ENCODE measurements at regions not wholly inside any gene's neighbourhood (a gene's known extent, or its start where the extent isn't known, plus 50 kb on each side); places are given as distances from the start of the nearest gene placed in this dataset.
"Not testable (repeated sequence)": the region's sequence is repeated elsewhere in the genome, so short reads cannot be mapped to it uniquely, and the experiment has no call there.

GRCh38 chr1:21385022-21385421 is 54.9 kb upstream of the NBPF3 start:
- no peak for TF ChIP-seq CTCF (IDR thresholded peaks at IDR 0.05)
- ChIA-PET CTCF (interaction anchor here (1.1 to 1.6 kb wide), 2 partner anchors 10 to 17 kb away, joined by 4 to 6 read pairs; no protein-coding TSS in a partner anchor), POLR2A (no interaction called here)
- H3K4me3 Mint-ChIP-seq = no peak overlapping the region
- intact Hi-C loops (cut with micrococcal nuclease) = no loop called here
- H3K9me3 Mint-ChIP-seq = peaks cover 4% of the 10 kb centered on the region
- H3K27ac Mint-ChIP-seq = no peak overlapping the region
- DNase-seq (no peak), ATAC-seq (no peak)
- peaks cover 9% of the 10 kb centered on the region for H3K4me1 Mint-ChIP-seq (ENCODE audit: low read depth)
- peaks cover 5% of the 10 kb centered on the region for H3K27me3 Mint-ChIP-seq
- no peaks in the 10 kb centered on the region for H3K36me3 Mint-ChIP-seq (ENCODE audit: low read depth)

- CTCF ChIA-PET = interaction anchor here (1.0 to 1.6 kb wide), 5 partner anchors 10 to 153 kb away, joined by 3 to 6 read pairs (median 4); no protein-coding TSS in a partner anchor
- peaks cover 5% of the 10 kb centered on the region for H3K27me3 Mint-ChIP-seq
- TF ChIP-seq CTCF (IDR thresholded peaks at IDR 0.05) = no peak
- no peak for ATAC-seq
- no peak overlapping the region for H3K4me3 Mint-ChIP-seq
- DNase-seq = no peak
- H3K9me3 Mint-ChIP-seq = peaks cover 4% of the 10 kb centered on the region
- no peaks in the 10 kb centered on the region for H3K36me3 Mint-ChIP-seq (ENCODE audit: low read depth)
- H3K4me1 Mint-ChIP-seq (ENCODE audit: low read depth) = peaks cover 5% of the 10 kb centered on the region
- H3K27ac Mint-ChIP-seq = no peak overlapping the region
- POLR2A ChIA-PET = no interaction called here
- intact Hi-C loops (cut with micrococcal nuclease) = no loop called here
Observed at GRCh38 chr1:21384620-21385019, 55.3 kb upstream of the NBPF3 start.

GRCh38 chr1:21383785-21384401 is 56.0 kb upstream of the NBPF3 start:
- ChIA-PET CTCF (interaction anchor here (1.0 to 1.6 kb wide), 5 partner anchors 9 to 152 kb away, joined by 3 to 6 read pairs (median 4); no protein-coding TSS in a partner anchor), POLR2A (interaction anchor here (0.7 kb wide), 1 partner anchor 580 kb away, joined by 3 read pairs; no protein-coding TSS in a partner anchor)
- DNase-seq (no peak), ATAC-seq (no peak)
- TF ChIP-seq CTCF (IDR thresholded peaks at IDR 0.05) = no peak
- intact Hi-C loops (cut with micrococcal nuclease) = no loop called here
- Mint-ChIP-seq H3K27ac (no peak overlapping the region), H3K4me1 (ENCODE audit: low read depth) (peaks cover 5% of the 10 kb centered on the region), H3K27me3 (peaks cover 5% of the 10 kb centered on the region), H3K36me3 (ENCODE audit: low read depth) (no peaks in the 10 kb centered on the region), H3K9me3 (peaks cover 4% of the 10 kb centered on the region), H3K4me3 (no peak overlapping the region)

- intact Hi-C loops (cut with micrococcal nuclease) = no loop called here
- Mint-ChIP-seq H3K4me1 (ENCODE audit: low read depth) (peaks cover 5% of the 10 kb centered on the region), H3K27ac (no peak overlapping the region), H3K27me3 (peaks cover 5% of the 10 kb centered on the region), H3K9me3 (peaks cover 4% of the 10 kb centered on the region), H3K36me3 (ENCODE audit: low read depth) (no peaks in the 10 kb centered on the region), H3K4me3 (no peak overlapping the region)
- DNase-seq (no peak), ATAC-seq (no peak)
- no peak for TF ChIP-seq CTCF (IDR thresholded peaks at IDR 0.05)
- POLR2A ChIA-PET = no interaction called here
- CTCF ChIA-PET = interaction anchor here (0.5 to 2.5 kb wide), 5 partner anchors 13 to 126 kb away, joined by 3 to 13 read pairs (median 3); no protein-coding TSS in a partner anchor
Observed at GRCh38 chr1:21381354-21381753, 58.6 kb upstream of the NBPF3 start.

GRCh38 chr1:21380147-21380546 is 59.8 kb upstream of the NBPF3 start:
- H3K9me3 Mint-ChIP-seq; H3K4me3 Mint-ChIP-seq; H3K4me1 Mint-ChIP-seq (ENCODE audit: low read depth); intact Hi-C loops (cut with micrococcal nuclease); H3K27ac Mint-ChIP-seq; H3K36me3 Mint-ChIP-seq (ENCODE audit: low read depth); DNase-seq; POLR2A ChIA-PET; ATAC-seq; H3K27me3 Mint-ChIP-seq: not testable (repeated sequence)
- CTCF ChIA-PET = interaction anchor here (0.6 to 2.5 kb wide), 2 partner anchors 12 to 914 kb away, joined by 3 to 13 read pairs; no protein-coding TSS in a partner anchor
